ENCODE measurements at regions not wholly inside any gene's neighbourhood (a gene's known extent, or its start where the extent isn't known, plus 50 kb on each side); places are given as distances from the start of the nearest gene placed in this dataset.
"Not testable (repeated sequence)": the region's sequence is repeated elsewhere in the genome, so short reads cannot be mapped to it uniquely, and the experiment has no call there.

- DNase-seq = no peak
Observed at GRCh38 chr6:145539831-145540230, 195.5 kb downstream of the EPM2A start.

- no peak for DNase-seq
Observed at GRCh38 chr6:145540741-145541140, 194.6 kb downstream of the EPM2A start.

GRCh38 chr6:145544041-145544440 lies 191.3 kb downstream of the EPM2A start:
- DNase-seq = no peak

- no peak for DNase-seq
Observed at GRCh38 chr6:145544514-145544913, 190.8 kb downstream of the EPM2A start.

- DNase-seq = no peak
Observed at GRCh38 chr6:145546265-145546664, 189.1 kb downstream of the EPM2A start.

GRCh38 chr6:145547594-145548335 lies 187.6 kb downstream of the EPM2A start:
- DNase-seq = no peak

- DNase-seq = no peak
Observed at GRCh38 chr6:145548933-145549648, 186.2 kb downstream of the EPM2A start.

- no peak for DNase-seq
Observed at GRCh38 chr6:145551164-145551563, 184.2 kb downstream of the EPM2A start.

- no peak for DNase-seq
Observed at GRCh38 chr6:145555084-145555483, 180.2 kb downstream of the EPM2A start.

- no peak for DNase-seq
Observed at GRCh38 chr6:145557474-145557873, 177.8 kb downstream of the EPM2A start.

- DNase-seq = no peak
Observed at GRCh38 chr6:145559836-145560235, 175.5 kb downstream of the EPM2A start.

- no peak for DNase-seq
Observed at GRCh38 chr6:145561095-145562072, 173.9 kb downstream of the EPM2A start.

- no peak for DNase-seq
Observed at GRCh38 chr6:145562771-145563615, 172.3 kb downstream of the EPM2A start.

- no peak for DNase-seq
Observed at GRCh38 chr6:145564553-145564952, 170.8 kb downstream of the EPM2A start.

GRCh38 chr6:145567684-145568252 lies 167.6 kb downstream of the EPM2A start:
- DNase-seq = no peak

- DNase-seq = no peak
Observed at GRCh38 chr6:145569140-145569539, 166.2 kb downstream of the EPM2A start.

GRCh38 chr6:145570336-145570735 lies 165.0 kb downstream of the EPM2A start:
- not testable (repeated sequence) for DNase-seq

GRCh38 chr6:145574269-145574668 lies 161.1 kb downstream of the EPM2A start:
- DNase-seq = not testable (repeated sequence)

All from stimulated activated CD4-positive, alpha-beta T cell treated with anti-CD3 and anti-CD28 coated beads, Interleukin-12 subunit alpha, Interleukin-12 subunit beta, amount 100 ng/mL, for 4 hours (primary cell).